ENCODE measurements at regions not wholly inside any gene's neighbourhood (a gene's known extent, or its start where the extent isn't known, plus 50 kb on each side); places are given as distances from the start of the nearest gene placed in this dataset.
A peak's percentile ranks its signal among the peaks of the same experiment; 100 is the strongest.

- H3K4me3 ChIP-seq = no peak overlapping the region
- no peaks in the 10 kb centered on the region for H3K27me3 ChIP-seq
- no peak overlapping the region for H3K27ac ChIP-seq
- H3K36me3 ChIP-seq = no peaks in the 10 kb centered on the region
- no peaks in the 10 kb centered on the region for H3K9me3 ChIP-seq (ENCODE audit: low read depth)
- no peak for TF ChIP-seq CTCF (IDR thresholded peaks at IDR 0.05; ENCODE audit: low read depth, low read length)
- H3K4me1 ChIP-seq (ENCODE audit: low read depth) = no peaks in the 10 kb centered on the region
- DNase-seq (ENCODE audit: low read depth in 1 of 2, low spot score in 1 of 2) = no peak
These were observed 139.3 kb downstream of the RFPL4B start for GRCh38 chr6:112486454-112486853.

- no peaks in the 10 kb centered on the region for H3K36me3 ChIP-seq
- no peaks in the 10 kb centered on the region for H3K9me3 ChIP-seq (ENCODE audit: low read depth)
- DNase-seq (ENCODE audit: low read depth in 1 of 2, low spot score in 1 of 2) = no peak
- no peak for TF ChIP-seq CTCF (IDR thresholded peaks at IDR 0.05; ENCODE audit: low read depth, low read length)
- no peaks in the 10 kb centered on the region for H3K4me1 ChIP-seq (ENCODE audit: low read depth)
- no peak overlapping the region for H3K4me3 ChIP-seq
- no peaks in the 10 kb centered on the region for H3K27me3 ChIP-seq
- no peak overlapping the region for H3K27ac ChIP-seq
These were observed 141.1 kb downstream of the RFPL4B start for GRCh38 chr6:112488238-112488637.

GRCh38 chr6:112501705-112502104 lies 154.6 kb downstream of the RFPL4B start:
- Histone ChIP-seq H3K4me1 (ENCODE audit: low read depth) (no peaks in the 10 kb centered on the region), H3K27me3 (peaks cover 12% of the 10 kb centered on the region), H3K9me3 (ENCODE audit: low read depth) (no peaks in the 10 kb centered on the region), H3K27ac (no peak overlapping the region), H3K36me3 (no peaks in the 10 kb centered on the region), H3K4me3 (no peak overlapping the region)
- no peak for TF ChIP-seq CTCF (IDR thresholded peaks at IDR 0.05; ENCODE audit: low read depth, low read length)
- peak in 1 of 2 donors; percentile 80 for DNase-seq (ENCODE audit: low read depth in 1 of 2, low spot score in 1 of 2)

GRCh38 chr6:112502351-112503090 lies 155.4 kb downstream of the RFPL4B start:
- DNase-seq (ENCODE audit: low read depth in 1 of 2, low spot score in 1 of 2) = peak in 1 of 2 donors; percentile 35
- Histone ChIP-seq H3K27ac (no peak overlapping the region), H3K36me3 (no peaks in the 10 kb centered on the region), H3K27me3 (peaks cover 12% of the 10 kb centered on the region), H3K9me3 (ENCODE audit: low read depth) (no peaks in the 10 kb centered on the region), H3K4me1 (ENCODE audit: low read depth) (no peaks in the 10 kb centered on the region), H3K4me3 (no peak overlapping the region)
- peak; percentile 39 for TF ChIP-seq CTCF (IDR thresholded peaks at IDR 0.05; ENCODE audit: low read depth, low read length)

- H3K9me3 ChIP-seq (ENCODE audit: low read depth) = no peaks in the 10 kb centered on the region
- H3K27me3 ChIP-seq = peaks cover 12% of the 10 kb centered on the region
- H3K4me1 ChIP-seq (ENCODE audit: low read depth) = no peaks in the 10 kb centered on the region
- H3K27ac ChIP-seq = no peak overlapping the region
- H3K4me3 ChIP-seq = no peak overlapping the region
- DNase-seq (ENCODE audit: low read depth in 1 of 2, low spot score in 1 of 2) = no peak
- no peak for TF ChIP-seq CTCF (IDR thresholded peaks at IDR 0.05; ENCODE audit: low read depth, low read length)
- no peaks in the 10 kb centered on the region for H3K36me3 ChIP-seq
These were observed 156.0 kb downstream of the RFPL4B start for GRCh38 chr6:112503091-112503596.
